Gastroesophageal sphincter (tissue), 4 donors: ENCODE measurements at regions not wholly inside any gene's neighbourhood (a gene's known extent, or its start where the extent isn't known, plus 50 kb on each side); places are given as distances from the start of the nearest gene placed in this dataset.
"Not testable (repeated sequence)": the region's sequence is repeated elsewhere in the genome, so short reads cannot be mapped to it uniquely, and the experiment has no call there.

ENCODE experiments used
- ATAC-seq: fragments of 150-250 bp; one replicate; pipeline ENCODE4 v1.9.1; 2016; ENCODE audit warnings: mild to moderate bottlenecking, moderate library complexity
- H3K27ac ChIP-seq, 4 donors: fragments of 200-600 bp; sonication (generic) in 3 of 4; 1 replicate in 3 of 4; 2 replicates in 1 of 4; pipeline ENCODE4 v1.5.1; 2016 to 2019
- H3K27me3 ChIP-seq: fragments of 200-600 bp; sonication (generic); one replicate; pipeline ENCODE4 v1.5.1; 2019
- H3K36me3 ChIP-seq, 2 donors: fragments of 200-600 bp; sonication (generic); one replicate each; pipeline ENCODE4 v1.5.1; 2019; ENCODE audit warnings: control low read depth in 1 of 2
- H3K4me1 ChIP-seq, 3 donors: fragments of 200-600 bp; sonication (generic); 1 replicate in 2 of 3; 2 replicates in 1 of 3; pipeline ENCODE4 v1.5.1; 2016 to 2019; ENCODE audit warnings: control low read depth in 2 of 3
- H3K4me3 ChIP-seq, 2 donors: fragments of 200-600 bp; sonication (generic); one replicate each; pipeline ENCODE4 v1.5.1; 2019; ENCODE audit warnings: mild to moderate bottlenecking in 1 of 2, moderate library complexity in 1 of 2
- H3K9me3 ChIP-seq, 3 donors: fragments of 200-600 bp; sonication (generic); one replicate each; pipeline ENCODE4 v1.5.1; 2017 to 2019; ENCODE audit warnings: control low read depth in 2 of 3
- CTCF ChIP-seq, 4 experiments: fragments of 200-600 bp in 2 of 4; fragments of 450-650 bp in 2 of 4; sonication (generic) in 1 of 4; IDR thresholded peaks; one replicate each; pipeline ENCODE4 v1.5.1; 2017 to 2019; ENCODE audit warnings: antibody characterized with exemption in 4 of 4, mild to moderate bottlenecking in 2 of 4, moderate library complexity in 2 of 4
- EP300 ChIP-seq: sonication (generic); formaldehyde crosslinking; IDR thresholded peaks from one replicate; pipeline ENCODE4 v1.6.1; 2017; ENCODE audit warnings: antibody characterized with exemption, mild to moderate bottlenecking
- POLR2A ChIP-seq, 2 donors: fragments of 450-650 bp; IDR thresholded peaks; one replicate each; pipeline ENCODE4 v1.6.1; 2017; ENCODE audit warnings: antibody characterized with exemption in 2 of 2, mild to moderate bottlenecking in 2 of 2, moderate library complexity in 1 of 2
- POLR2AphosphoS5 ChIP-seq: sonication (generic); formaldehyde crosslinking; IDR thresholded peaks from one replicate; pipeline ENCODE4 v1.6.1; 2017; ENCODE audit warnings: antibody characterized with exemption
- WGBS, 2 donors: methylation state at CpG; one replicate each; pipeline ENCODE4 v1.1.5; 2018; ENCODE audit warnings: low coverage in 1 of 2; 5-methylcytosine and 5-hydroxymethylcytosine counted together

- Histone ChIP-seq H3K4me1 (no peaks in the 10 kb centered on the region), H3K36me3 (no peaks in the 10 kb centered on the region), H3K4me3 (no peak overlapping the region), H3K27me3 (no peaks in the 10 kb centered on the region), H3K9me3 (peaks cover 0 to 4% (median 0%) of the 10 kb centered on the region in 3 donors), H3K27ac (no peak overlapping the region)
- no peak for ATAC-seq
- 57 to 80% methylated on average over 1 of the region's 1 CpG for WGBS, 2 donors
- TF ChIP-seq EP300: no peak
Observed at GRCh38 chr5:19210886-19211285, 777.1 kb downstream of the CDH18 start.

DNA sequence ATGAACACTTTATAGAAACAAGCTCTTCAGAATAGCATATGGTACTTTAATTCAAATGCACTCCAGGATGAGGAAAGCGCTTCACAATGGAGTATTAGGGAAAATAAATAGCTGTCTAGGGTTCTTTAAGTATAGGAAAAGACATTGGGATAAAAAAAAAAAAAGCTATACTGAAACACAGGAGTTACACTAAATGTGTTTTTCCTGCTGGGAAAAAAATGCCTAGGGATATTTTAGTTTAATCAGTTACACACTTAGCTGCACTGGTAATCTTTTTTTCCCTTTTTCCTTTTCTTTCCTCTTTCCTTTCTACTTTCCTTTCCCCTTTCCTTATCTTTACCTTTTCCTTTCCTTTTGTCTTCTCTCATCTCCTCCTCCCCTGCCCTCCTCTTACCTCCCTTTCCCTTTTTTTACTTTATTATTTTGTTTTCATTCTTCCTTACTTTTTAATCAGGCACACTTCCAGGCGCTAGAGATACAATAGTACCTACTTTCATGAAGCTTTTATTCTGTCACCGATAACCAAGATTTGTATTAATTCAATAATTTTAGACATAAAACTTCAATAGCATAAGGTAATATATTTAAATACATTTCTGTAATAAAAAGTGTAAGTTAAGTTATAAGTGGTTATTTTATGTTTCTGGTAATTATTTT is 758.7 kb downstream of the CDH18 start:
- Histone ChIP-seq H3K4me3 (no peak overlapping the region), H3K27ac (no peak overlapping the region), H3K4me1 (no peaks in the 10 kb centered on the region), H3K27me3 (no peaks in the 10 kb centered on the region), H3K9me3 (no peaks in the 10 kb centered on the region), H3K36me3 (no peaks in the 10 kb centered on the region)
- no peak for TF ChIP-seq CTCF (IDR thresholded peaks at IDR 0.05)
- WGBS, 2 donors: 84 to 97% methylated on average over 3 of the region's 3 CpGs
- no peak for ATAC-seq

- H3K4me3 ChIP-seq: no peak overlapping the region
- no peaks in the 10 kb centered on the region for H3K9me3 ChIP-seq
- no peak for ATAC-seq
- 100% methylated on average over 2 of the region's 2 CpGs for WGBS, 2 donors
- H3K36me3 ChIP-seq: no peaks in the 10 kb centered on the region
- no peaks in the 10 kb centered on the region for H3K27me3 ChIP-seq
- H3K27ac ChIP-seq: no peak overlapping the region
- TF ChIP-seq POLR2AphosphoS5 (no peak), POLR2A (IDR thresholded peaks at IDR 0.05) (no peak)
- H3K4me1 ChIP-seq: no peaks in the 10 kb centered on the region
Observed at GRCh38 chr5:19233573-19233972, 754.4 kb downstream of the CDH18 start.

DNA sequence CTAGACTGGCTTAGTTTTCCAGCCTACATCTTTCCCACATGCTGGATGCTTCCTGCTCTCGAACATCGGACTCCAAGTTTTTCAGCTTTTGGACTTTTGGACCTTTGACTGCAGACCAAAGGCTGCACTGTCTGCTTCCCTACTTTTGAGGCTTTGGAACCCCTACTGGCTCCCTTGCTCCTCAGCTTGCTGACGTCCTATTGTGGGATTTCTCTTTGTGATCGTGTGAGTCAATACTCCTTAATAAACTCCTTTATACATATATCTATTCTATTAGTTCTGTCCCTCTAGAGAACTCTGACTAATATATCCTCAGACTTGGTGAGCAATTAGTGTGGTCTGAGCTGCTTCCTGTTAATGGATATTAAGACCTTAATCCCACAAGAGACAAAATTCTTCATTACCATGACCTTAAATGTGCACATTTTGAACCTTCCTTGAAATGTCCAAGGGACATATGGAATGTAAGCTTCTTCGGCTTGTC is 752.9 kb downstream of the CDH18 start:
- Histone ChIP-seq H3K4me3 (no peak overlapping the region), H3K36me3 (no peaks in the 10 kb centered on the region), H3K27ac (no peak overlapping the region), H3K4me1 (no peaks in the 10 kb centered on the region), H3K27me3 (no peaks in the 10 kb centered on the region), H3K9me3 (no peaks in the 10 kb centered on the region)
- WGBS, 2 donors: 68 to 95% methylated on average over 5 of the region's 5 CpGs
- TF ChIP-seq CTCF (IDR thresholded peaks at IDR 0.05) (no peak), POLR2A (IDR thresholded peaks at IDR 0.05) (no peak), POLR2AphosphoS5 (no peak), EP300 (no peak)
- no peak for ATAC-seq

GRCh38 chr5:19240170-19240569 is 747.8 kb downstream of the CDH18 start:
- WGBS, 2 donors: 11 to 33% methylated on average over 1 of the region's 1 CpG
- no peak overlapping the region for H3K27ac ChIP-seq
- H3K9me3 ChIP-seq: no peaks in the 10 kb centered on the region
- H3K27me3 ChIP-seq: no peaks in the 10 kb centered on the region
- no peak for ATAC-seq
- H3K4me3 ChIP-seq: no peak overlapping the region
- H3K4me1 ChIP-seq: no peaks in the 10 kb centered on the region
- TF ChIP-seq POLR2AphosphoS5 (no peak), CTCF (IDR thresholded peaks at IDR 0.05) (no peak), EP300 (no peak), POLR2A (IDR thresholded peaks at IDR 0.05) (no peak)
- H3K36me3 ChIP-seq: no peaks in the 10 kb centered on the region

DNA sequence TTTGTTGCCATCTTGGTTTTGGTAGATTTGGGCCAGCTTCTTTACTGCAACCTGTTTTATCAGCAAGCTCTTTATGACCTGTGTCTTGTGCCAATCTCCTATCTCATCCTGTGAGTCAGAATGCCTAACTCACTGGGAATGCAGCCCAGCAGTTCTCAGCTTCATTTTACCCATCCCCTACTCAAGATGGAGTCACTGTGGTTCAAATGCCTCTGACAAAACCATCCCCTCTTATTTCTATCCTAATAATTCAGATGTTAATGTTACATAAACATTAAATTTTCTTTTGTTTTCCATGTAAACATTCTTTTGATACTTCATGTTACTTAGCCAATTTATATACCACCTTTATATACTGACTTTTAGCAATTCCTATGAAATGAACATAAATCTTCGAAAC is 746.3 kb downstream of the CDH18 start:
- WGBS, 2 donors: 80 to 100% methylated on average over 1 of the region's 1 CpG
- TF ChIP-seq POLR2AphosphoS5: no peak
- no peak for TF ChIP-seq CTCF (IDR thresholded peaks at IDR 0.05)
- no peak for TF ChIP-seq EP300
- no peak for TF ChIP-seq POLR2A (IDR thresholded peaks at IDR 0.05)
- H3K27me3 ChIP-seq: no peaks in the 10 kb centered on the region
- H3K36me3 ChIP-seq: no peaks in the 10 kb centered on the region
- H3K9me3 ChIP-seq: no peaks in the 10 kb centered on the region
- no peak overlapping the region for H3K4me3 ChIP-seq
- ATAC-seq: no peak
- H3K4me1 ChIP-seq: no peaks in the 10 kb centered on the region
- H3K27ac ChIP-seq: no peak overlapping the region

GRCh38 chr5:19246191-19246590 is 741.8 kb downstream of the CDH18 start:
- 83 to 93% methylated on average over 1 of the region's 1 CpG for WGBS, 2 donors
- not testable (repeated sequence) for H3K9me3 ChIP-seq, ATAC-seq, H3K4me1 ChIP-seq, H3K4me3 ChIP-seq, H3K27me3 ChIP-seq, H3K27ac ChIP-seq, H3K36me3 ChIP-seq
